IMR-90 (cell line): ENCODE measurements at regions not wholly inside any gene's neighbourhood (a gene's known extent, or its start where the extent isn't known, plus 50 kb on each side); places are given as distances from the start of the nearest gene placed in this dataset.

Experiments
- CEBPB ChIP-seq: IDR thresholded peaks from 2 replicates; pipeline ENCODE4 v1.6.1; 2012; ENCODE audit warnings: low read depth, low read length, improper control_type of control experiment
- CTCF ChIP-seq: conservative IDR thresholded peaks from 2 replicates; pipeline ENCODE4 v1.5.1; 2012; ENCODE audit warnings: mild to moderate bottlenecking, low read depth, low read length, improper control_type of control experiment
- FOS ChIP-seq: fragments of 150-350 bp; IDR thresholded peaks from 2 replicates; pipeline ENCODE4 v1.6.1; 2016; ENCODE audit warnings: low read depth, low read length
- MAZ ChIP-seq: IDR thresholded peaks from 2 replicates; pipeline ENCODE4 v1.6.1; 2012; ENCODE audit warnings: low read depth, mild to moderate bottlenecking, low read length, improper control_type of control experiment, moderate library complexity, borderline replicate concordance
- MXI1 ChIP-seq: IDR thresholded peaks from 2 replicates; pipeline ENCODE4 v1.6.1; 2012; ENCODE audit warnings: low read depth, mild to moderate bottlenecking, low read length, moderate library complexity, borderline replicate concordance
- POLR2A ChIP-seq: IDR thresholded peaks from 2 replicates; pipeline ENCODE4 v1.6.1; 2012; ENCODE audit warnings: mild to moderate bottlenecking, low read depth, low read length
- RAD21 ChIP-seq: IDR thresholded peaks from 2 replicates; pipeline ENCODE4 v1.6.1; 2012; ENCODE audit warnings: low read length, improper control_type of control experiment
- RFX5 ChIP-seq: IDR thresholded peaks from 2 replicates; pipeline ENCODE4 v1.8.0; 2012; ENCODE audit warnings: low read depth, mild to moderate bottlenecking, low read length, moderate library complexity

- TF ChIP-seq CTCF (no peak), MAZ (no peak), CEBPB (no peak), MXI1 (no peak), FOS (no peak), RFX5 (no peak), POLR2A (no peak), RAD21 (no peak)
These were observed 63.4 kb upstream of the ARHGAP28 start for GRCh38 chr18:6666012-6666685.
